ENCODE measurements at regions not wholly inside any gene's neighbourhood (a gene's known extent, or its start where the extent isn't known, plus 50 kb on each side); places are given as distances from the start of the nearest gene placed in this dataset.

DNA sequence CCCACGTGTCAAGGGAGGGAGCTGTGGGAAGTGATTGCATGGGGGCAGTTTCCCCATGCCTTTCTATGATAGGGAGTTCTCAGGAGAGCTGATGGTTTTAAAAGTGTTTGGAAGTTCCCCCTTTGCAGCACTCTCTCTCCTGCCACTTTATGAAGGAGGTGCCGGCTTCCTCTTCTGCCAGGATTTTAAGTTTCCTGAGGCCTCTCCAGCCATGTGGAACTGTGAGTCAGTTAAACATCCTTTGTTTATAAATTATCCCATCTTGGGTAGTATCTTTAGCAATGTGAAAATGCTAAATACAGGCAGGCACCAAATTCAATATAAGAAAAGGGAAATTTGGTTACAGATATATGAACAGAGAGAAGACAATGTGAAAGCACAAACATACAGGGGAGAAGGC lies 96.4 kb upstream of the EPHA7 start:
- TF ChIP-seq POLR2AphosphoS5 (IDR thresholded peaks at IDR 0.05; ENCODE audit: low read depth, low read length) (no peak), TAF1 (IDR thresholded peaks at IDR 0.05; ENCODE audit: borderline replicate concordance, insufficient read depth, low read length) (no peak), SIN3A (IDR thresholded peaks at IDR 0.05; ENCODE audit: borderline replicate concordance, insufficient read depth, low read length) (no peak), FOXP2 (optimal IDR thresholded peaks at IDR 0.05; ENCODE audit: borderline replicate concordance, extremely low read depth, extremely low read length, insufficient read depth) (no peak)
- TF ChIP-seq, protein P1, sequence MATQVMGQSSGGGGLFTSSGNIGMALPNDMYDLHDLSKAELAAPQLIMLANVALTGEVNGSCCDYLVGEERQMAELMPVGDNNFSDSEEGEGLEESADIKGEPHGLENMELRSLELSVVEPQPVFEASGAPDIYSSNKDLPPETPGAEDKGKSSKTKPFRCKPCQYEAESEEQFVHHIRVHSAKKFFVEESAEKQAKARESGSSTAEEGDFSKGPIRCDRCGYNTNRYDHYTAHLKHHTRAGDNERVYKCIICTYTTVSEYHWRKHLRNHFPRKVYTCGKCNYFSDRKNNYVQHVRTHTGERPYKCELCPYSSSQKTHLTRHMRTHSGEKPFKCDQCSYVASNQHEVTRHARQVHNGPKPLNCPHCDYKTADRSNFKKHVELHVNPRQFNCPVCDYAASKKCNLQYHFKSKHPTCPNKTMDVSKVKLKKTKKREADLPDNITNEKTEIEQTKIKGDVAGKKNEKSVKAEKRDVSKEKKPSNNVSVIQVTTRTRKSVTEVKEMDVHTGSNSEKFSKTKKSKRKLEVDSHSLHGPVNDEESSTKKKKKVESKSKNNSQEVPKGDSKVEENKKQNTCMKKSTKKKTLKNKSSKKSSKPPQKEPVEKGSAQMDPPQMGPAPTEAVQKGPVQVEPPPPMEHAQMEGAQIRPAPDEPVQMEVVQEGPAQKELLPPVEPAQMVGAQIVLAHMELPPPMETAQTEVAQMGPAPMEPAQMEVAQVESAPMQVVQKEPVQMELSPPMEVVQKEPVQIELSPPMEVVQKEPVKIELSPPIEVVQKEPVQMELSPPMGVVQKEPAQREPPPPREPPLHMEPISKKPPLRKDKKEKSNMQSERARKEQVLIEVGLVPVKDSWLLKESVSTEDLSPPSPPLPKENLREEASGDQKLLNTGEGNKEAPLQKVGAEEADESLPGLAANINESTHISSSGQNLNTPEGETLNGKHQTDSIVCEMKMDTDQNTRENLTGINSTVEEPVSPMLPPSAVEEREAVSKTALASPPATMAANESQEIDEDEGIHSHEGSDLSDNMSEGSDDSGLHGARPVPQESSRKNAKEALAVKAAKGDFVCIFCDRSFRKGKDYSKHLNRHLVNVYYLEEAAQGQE (IDR thresholded peaks at IDR 0.05; ENCODE audit: insufficient read depth in 1 of 2, low read depth in 2 of 2, low read length in 2 of 2), result no peak

GRCh38 chr6:93498713-93499112 lies 79.4 kb upstream of the EPHA7 start:
- TF ChIP-seq TAF1 (IDR thresholded peaks at IDR 0.05; ENCODE audit: borderline replicate concordance, insufficient read depth, low read length), result no peak

GRCh38 chr6:93496548-93496947 lies 77.2 kb upstream of the EPHA7 start:
- TF ChIP-seq, protein P1 (IDR thresholded peaks at IDR 0.05; ENCODE audit: insufficient read depth in 1 of 2, low read depth in 2 of 2, low read length in 2 of 2), result no peak
- TF ChIP-seq POLR2AphosphoS5 (IDR thresholded peaks at IDR 0.05; ENCODE audit: low read depth, low read length) (no peak), SIN3A (IDR thresholded peaks at IDR 0.05; ENCODE audit: borderline replicate concordance, insufficient read depth, low read length) (no peak), FOXP2 (optimal IDR thresholded peaks at IDR 0.05; ENCODE audit: borderline replicate concordance, extremely low read depth, extremely low read length, insufficient read depth) (no peak), TAF1 (IDR thresholded peaks at IDR 0.05; ENCODE audit: borderline replicate concordance, insufficient read depth, low read length) (no peak)

DNA sequence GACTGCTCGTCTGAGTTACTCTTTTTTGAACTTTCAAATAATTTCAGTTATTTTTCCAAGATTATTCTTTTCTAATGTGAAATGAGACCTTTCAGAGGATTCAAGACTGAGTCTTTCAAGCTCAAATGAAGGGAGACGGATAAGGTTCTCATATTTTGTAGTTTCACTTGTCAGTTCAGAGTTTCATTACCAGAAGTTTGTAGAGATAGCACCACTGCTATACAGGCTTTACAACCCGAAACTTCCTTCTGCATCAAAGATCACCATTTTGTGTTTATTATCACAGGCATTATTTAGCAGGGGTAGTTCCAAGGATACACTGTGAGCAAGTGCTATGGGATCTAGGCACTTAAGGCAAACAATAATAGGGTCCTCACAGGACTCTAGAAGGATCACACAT lies 74.7 kb upstream of the EPHA7 start:
- no peak for TF ChIP-seq POLR2AphosphoS5 (IDR thresholded peaks at IDR 0.05; ENCODE audit: low read depth, low read length)
- TF ChIP-seq SIN3A (IDR thresholded peaks at IDR 0.05; ENCODE audit: borderline replicate concordance, insufficient read depth, low read length), result no peak
- TF ChIP-seq, protein P1 (IDR thresholded peaks at IDR 0.05; ENCODE audit: insufficient read depth in 1 of 2, low read depth in 2 of 2, low read length in 2 of 2), result no peak
- no peak for TF ChIP-seq FOXP2 (optimal IDR thresholded peaks at IDR 0.05; ENCODE audit: borderline replicate concordance, extremely low read depth, extremely low read length, insufficient read depth)
- no peak for TF ChIP-seq TAF1 (IDR thresholded peaks at IDR 0.05; ENCODE audit: borderline replicate concordance, insufficient read depth, low read length)

DNA sequence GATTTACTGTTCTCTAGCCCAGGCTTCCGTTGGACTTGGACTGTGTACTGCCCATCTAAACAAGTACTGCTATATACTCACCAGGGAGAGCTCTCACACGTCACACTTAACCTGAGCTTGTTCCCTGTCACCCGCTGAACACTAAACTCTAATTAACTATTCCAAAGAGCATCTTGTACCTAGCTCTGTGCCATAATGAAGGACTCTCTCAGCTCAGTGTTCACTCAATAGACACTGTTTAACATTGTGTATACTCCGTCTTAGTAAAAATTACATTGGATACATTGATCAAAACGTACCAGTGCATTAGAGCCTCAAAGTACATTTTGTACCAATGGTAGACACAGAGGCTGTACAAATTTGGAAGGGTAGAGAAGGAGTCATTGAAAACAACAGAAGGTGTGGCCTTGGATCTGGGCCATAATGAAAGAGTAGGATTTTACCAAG lies 55.4 kb upstream of the EPHA7 start:
- no peak for TF ChIP-seq SIN3A (IDR thresholded peaks at IDR 0.05; ENCODE audit: borderline replicate concordance, insufficient read depth, low read length)
- TF ChIP-seq FOXP2 (optimal IDR thresholded peaks at IDR 0.05; ENCODE audit: borderline replicate concordance, extremely low read depth, extremely low read length, insufficient read depth), result no peak
- TF ChIP-seq POLR2AphosphoS5 (IDR thresholded peaks at IDR 0.05; ENCODE audit: low read depth, low read length), result no peak
- TF ChIP-seq, protein P1 (IDR thresholded peaks at IDR 0.05; ENCODE audit: insufficient read depth in 1 of 2, low read depth in 2 of 2, low read length in 2 of 2), result no peak
- TF ChIP-seq TAF1 (IDR thresholded peaks at IDR 0.05; ENCODE audit: borderline replicate concordance, insufficient read depth, low read length), result no peak

Data from PFSK-1 (cell line).